HepG2 (cell line): ENCODE measurements at regions not wholly inside any gene's neighbourhood (a gene's known extent, or its start where the extent isn't known, plus 50 kb on each side); places are given as distances from the start of the nearest gene placed in this dataset.

Experiments
- ATAC-seq: fragments of 200-7000 bp; cut with Tn5 transposase; 3 replicates; pipeline ENCODE4 v1.9.1; 2020; ENCODE audit warnings: mild to moderate bottlenecking, moderate library complexity
- BruUV-seq: library from RNA; stranded (reverse); fragments of 400-500 nt; replicated peaks from 2 replicates; lab custom pipeline; 2021; lab: Mats Ljungman, UMichigan
- CTCF ChIA-PET: fragments of 300-600 bp; formaldehyde crosslinking; extraction: SDS; loops from one replicate; lab custom pipeline; 2021; ENCODE audit warnings: low total read pairs, inconsistent platforms, low intra/inter-chr PET ratio; lab: Yijun Ruan, JAX
- POLR2A ChIA-PET: fragments of 350-600 bp; sonication (Branson Sonifier 250); formaldehyde crosslinking; loops from one replicate; lab custom pipeline; 2020; ENCODE audit warnings: antibody characterized with exemption, inconsistent platforms; lab: Yijun Ruan, JAX
- DNase-seq: peaks from one replicate; pipeline ENCODE4 v3.0.0-alpha.2; 2015; ENCODE audit warnings: low spot score
- FAIRE-seq: peaks from 3 replicates; lab custom pipeline; 2011; peaks lifted over from hg19 to GRCh38; lab: Jason Lieb, UNC
- H2AFZ ChIP-seq: one replicate; pipeline ENCODE4 v1.6.1; 2011; ENCODE audit warnings: low read length, inconsistent platforms
- H3K27ac ChIP-seq: fragments of 300-600 bp; 3 replicates; pipeline ENCODE4 v1.8.0; 2011; ENCODE audit warnings: mixed run types, mild to moderate bottlenecking, mixed read lengths, low read length, inconsistent platforms; ENCODE audit not compliant: insufficient read depth; ENCODE audit errors: extremely low read length
- H3K27me3 ChIP-seq, 2 experiments: fragments of 200-600 bp in 1 of 2; 2 replicates in 1 of 2; 3 replicates in 1 of 2; pipeline versions ENCODE4 v1.6.0 to v1.8.0; 2011; ENCODE audit warnings: low read length in 2 of 2, mild to moderate bottlenecking in 2 of 2, moderate library complexity in 2 of 2, inconsistent platforms in 1 of 2; ENCODE audit not compliant: insufficient read depth in 2 of 2, control insufficient read depth in 1 of 2
- H3K36me3 ChIP-seq, 2 experiments: fragments of 200-600 bp in 1 of 2; replicated peaks in 1 of 2; 2 replicates in 1 of 2; 3 replicates in 1 of 2; pipeline versions ENCODE4 v1.5.1 to v1.8.0; 2011; ENCODE audit warnings: low read length in 2 of 2, inconsistent platforms in 1 of 2; ENCODE audit not compliant: insufficient read depth in 2 of 2, control insufficient read depth in 1 of 2
- H3K4me1 ChIP-seq: 2 replicates; pipeline ENCODE4 v1.5.1; 2012; ENCODE audit warnings: low read length, inconsistent platforms; ENCODE audit not compliant: insufficient read depth
- H3K4me2 ChIP-seq: 2 replicates; pipeline ENCODE4 v1.6.0; 2011; ENCODE audit warnings: low read depth, low read length, inconsistent platforms
- H3K4me3 ChIP-seq, 3 experiments: fragments of 200-600 bp in 1 of 3; sonication (generic), shearing (Covaris generic) in 1 of 3; replicated peaks in 1 of 3; 2 replicates each; pipeline ENCODE4 v1.5.1; 2011 to 2016; ENCODE audit warnings: low read length in 3 of 3, inconsistent platforms in 2 of 3, low read depth in 2 of 3, mild to moderate bottlenecking in 2 of 3, control low read depth in 1 of 3, mixed read lengths in 1 of 3; ENCODE audit not compliant: insufficient read depth in 1 of 3
- H3K79me2 ChIP-seq: one replicate; pipeline ENCODE4 v1.6.1; 2011; ENCODE audit warnings: low read length, inconsistent platforms; ENCODE audit not compliant: insufficient read depth
- H3K9ac ChIP-seq: 2 replicates; pipeline ENCODE4 v1.6.0; 2011; ENCODE audit warnings: mild to moderate bottlenecking, low read depth, low read length, inconsistent platforms; ENCODE audit not compliant: insufficient read depth
- H3K9me3 ChIP-seq: 2 replicates; pipeline ENCODE4 v1.5.1; 2012; ENCODE audit warnings: mild to moderate bottlenecking, low read length
- H4K20me1 ChIP-seq: 2 replicates; pipeline ENCODE4 v1.6.0; 2011; ENCODE audit warnings: inconsistent platforms, mild to moderate bottlenecking, low read length, moderate library complexity; ENCODE audit not compliant: insufficient read depth
- CAMTA2 ChIP-seq: sonication (generic); formaldehyde crosslinking; IDR thresholded peaks from 2 replicates; pipeline ENCODE4 v1.4.0; 2020; ENCODE audit warnings: mild to moderate bottlenecking, missing genetic modification reagents, borderline replicate concordance
- FOXP1 ChIP-seq, 2 experiments: fragments of 450-650 bp in 1 of 2; IDR thresholded peaks; 2 replicates each; pipeline ENCODE4 v1.6.1; 2017 to 2018; ENCODE audit warnings: antibody characterized with exemption in 1 of 2
- HHEX ChIP-seq: IDR thresholded peaks from 2 replicates; pipeline ENCODE4 v1.6.1; 2016; ENCODE audit warnings: control low read depth
- HNRNPLL ChIP-seq: fragments of 200-400 bp; formaldehyde crosslinking; IDR thresholded peaks from 2 replicates; pipeline ENCODE4 v1.6.1; 2017; ENCODE audit warnings: mild to moderate bottlenecking, low read depth, low read length; ENCODE audit not compliant: poor library complexity, severe bottlenecking
- KLF13 ChIP-seq: sonication (generic); formaldehyde crosslinking; IDR thresholded peaks from 2 replicates; pipeline ENCODE4 v1.4.0; 2020; ENCODE audit warnings: mild to moderate bottlenecking, missing genetic modification reagents
- MAFF ChIP-seq: IDR thresholded peaks from 2 replicates; pipeline ENCODE4 v1.6.1; 2011; ENCODE audit warnings: low read depth, low read length, improper control_type of control experiment
- MTA3 ChIP-seq: sonication (generic); formaldehyde crosslinking; IDR thresholded peaks from 2 replicates; pipeline ENCODE4 v1.4.0; 2020; ENCODE audit warnings: missing genetic modification reagents
- NFIB ChIP-seq: sonication (generic); formaldehyde crosslinking; IDR thresholded peaks from 2 replicates; pipeline ENCODE4 v1.9.0; 2021; ENCODE audit warnings: missing genetic modification reagents, mild to moderate bottlenecking, borderline replicate concordance
- PBX3 ChIP-seq: sonication (generic); formaldehyde crosslinking; IDR thresholded peaks from 2 replicates; pipeline ENCODE4 v1.8.1; 2023; ENCODE audit warnings: missing genetic modification reagents, inconsistent platforms, borderline replicate concordance
- TARDBP ChIP-seq: sonication (generic); formaldehyde crosslinking; IDR thresholded peaks from 2 replicates; pipeline ENCODE4 v1.8.0; 2022; ENCODE audit warnings: mild to moderate bottlenecking, missing genetic modification reagents
- ZBTB7A ChIP-seq: sonication (generic); formaldehyde crosslinking; IDR thresholded peaks from 2 replicates; pipeline ENCODE4 v1.8.0; 2022; ENCODE audit warnings: mild to moderate bottlenecking, missing genetic modification reagents
- ZFP90 ChIP-seq: sonication (generic); formaldehyde crosslinking; IDR thresholded peaks from 2 replicates; pipeline ENCODE4 v1.8.0; 2022; ENCODE audit warnings: missing genetic modification reagents, mild to moderate bottlenecking, inconsistent platforms, borderline replicate concordance
- ZNF326 ChIP-seq: sonication (generic); formaldehyde crosslinking; IDR thresholded peaks from 2 replicates; pipeline ENCODE4 v1.4.0; 2020; ENCODE audit warnings: missing genetic modification reagents, borderline replicate concordance
- ZNF776 ChIP-seq: sonication (generic); formaldehyde crosslinking; IDR thresholded peaks from 2 replicates; pipeline ENCODE4 v1.4.0; 2020; ENCODE audit warnings: mild to moderate bottlenecking, missing genetic modification reagents
- WGBS: methylation state at CpG from one replicate; pipeline ENCODE4 v1.1.6; 2017; ENCODE audit warnings: low lambda C conversion rate; 5-methylcytosine and 5-hydroxymethylcytosine counted together
- in situ Hi-C: cut with HindIII; loops from 2 replicates; pipeline ENCODE4 v1.10.0; 2017; ENCODE audit warnings: low pct_unique_long_range_greater_than_20kb; ENCODE audit not compliant: extremely low pct_ligation_motif_present
- intact Hi-C: fragments of 100-400 bp; cut with micrococcal nuclease; formaldehyde crosslinking; loops from one replicate; pipeline ENCODE4 v1.10.0; 2022; ENCODE audit not compliant: unreplicated experiment

- no peak overlapping the region for H3K27ac ChIP-seq
- H2AFZ ChIP-seq, result no peak overlapping the region
- BruUV-seq, result no TSS peak
- intact Hi-C loops (no loop called here), in situ Hi-C loops (loop anchor here (10.0 kb wide), 1 partner anchor 280 kb away; no protein-coding TSS in a partner anchor)
- no peaks in the 10 kb centered on the region for H3K9me3 ChIP-seq
- H3K9ac ChIP-seq, result no peak overlapping the region
- H3K4me3 ChIP-seq, result no peak overlapping the region
- ChIA-PET POLR2A (no interaction called here), CTCF (no interaction called here)
- FAIRE-seq (no peak), DNase-seq (no peak), ATAC-seq (no peak)
- H3K4me2 ChIP-seq, result no peak overlapping the region
- no peak for TF ChIP-seq KLF13 (CRISPR knock-in tag)
- TF ChIP-seq ZNF326 (CRISPR knock-in tag), result no peak
- TF ChIP-seq NFIB (CRISPR knock-in tag), result no peak
- TF ChIP-seq CAMTA2 (CRISPR knock-in tag), result no peak
- no peak for TF ChIP-seq HHEX
- no peak for TF ChIP-seq TARDBP (CRISPR knock-in tag)
- TF ChIP-seq ZFP90 (CRISPR knock-in tag), result no peak
- TF ChIP-seq HNRNPLL, result no peak
- no peak for TF ChIP-seq ZNF776 (CRISPR knock-in tag)
- TF ChIP-seq ZBTB7A, result no peak
- TF ChIP-seq PBX3 (CRISPR knock-in tag), result no peak
- no peak for TF ChIP-seq FOXP1 (IDR thresholded peaks at IDR 0.05)
- TF ChIP-seq FOXP1 (CRISPR knock-in tag; IDR thresholded peaks at IDR 0.05), result no peak
- TF ChIP-seq MAFF, result no peak
- no peak for TF ChIP-seq MTA3 (CRISPR knock-in tag)
- peaks cover 0 to 2% of the 10 kb centered on the region in 2 experiments; a peak in 2 of 5 replicates for H3K27me3 ChIP-seq
- no peaks in the 10 kb centered on the region for H4K20me1 ChIP-seq
- 42% methylated on average over 7 of the region's 7 CpGs for WGBS
- H3K36me3 ChIP-seq, result no peaks in the 10 kb centered on the region
- H3K79me2 ChIP-seq, result no peaks in the 10 kb centered on the region
- H3K4me1 ChIP-seq, result no peaks in the 10 kb centered on the region
Observed at GRCh38 chr11:57124505-57124904, 57.2 kb upstream of the LRRC55 start.
